22Rv1 (cell line): ENCODE measurements at regions not wholly inside any gene's neighbourhood (a gene's known extent, or its start where the extent isn't known, plus 50 kb on each side); places are given as distances from the start of the nearest gene placed in this dataset.

Source experiments
- CTCF ChIP-seq: fragments of 450-650 bp; IDR thresholded peaks from 2 replicates; pipeline ENCODE4 v1.5.1; 2017; ENCODE audit warnings: mild to moderate bottlenecking
- ZFX ChIP-seq: fragments of 450-650 bp; IDR thresholded peaks from 2 replicates; pipeline ENCODE4 v1.6.1; 2017; ENCODE audit warnings: antibody characterized with exemption, borderline replicate concordance

- no peak for TF ChIP-seq CTCF
- TF ChIP-seq ZFX: no peak
These were observed 1039.3 kb upstream of the PIK3C3 start for GRCh38 chr18:40915724-40916123.
